ENCODE measurements at regions not wholly inside any gene's neighbourhood (a gene's known extent, or its start where the extent isn't known, plus 50 kb on each side); places are given as distances from the start of the nearest gene placed in this dataset.
A peak's percentile ranks its signal among the peaks of the same experiment; 100 is the strongest.

GRCh38 chr13:40422588-40423235 is 243.7 kb downstream of the FOXO1 start:
- in situ Hi-C loops (cut with HindIII; ENCODE audit: low sequenced_read_pairs): no loop called here
- no peak for DNase-seq (ENCODE audit: low spot score)

- in situ Hi-C loops (cut with HindIII; ENCODE audit: low sequenced_read_pairs): no loop called here
These were observed 238.1 kb downstream of the FOXO1 start for GRCh38 chr13:40428354-40428753.

GRCh38 chr13:40429706-40430545 is 236.5 kb downstream of the FOXO1 start:
- DNase-seq (ENCODE audit: low spot score): peak; percentile 23
- in situ Hi-C loops (cut with HindIII; ENCODE audit: low sequenced_read_pairs): no loop called here

More at GRCh38 chr13:40428354-40428753, 238.1 kb downstream of the FOXO1 start:
- DNase-seq (ENCODE audit: low spot score): no peak

GRCh38 chr13:40432018-40432978 is 234.1 kb downstream of the FOXO1 start:
- no peak for DNase-seq (ENCODE audit: low spot score)
- in situ Hi-C loops (cut with HindIII; ENCODE audit: low sequenced_read_pairs): no loop called here

- in situ Hi-C loops (cut with HindIII; ENCODE audit: low sequenced_read_pairs): no loop called here
These were observed 233.4 kb downstream of the FOXO1 start for GRCh38 chr13:40433001-40433400.

GRCh38 chr13:40433577-40433976 is 232.9 kb downstream of the FOXO1 start:
- in situ Hi-C loops (cut with HindIII; ENCODE audit: low sequenced_read_pairs): no loop called here
- DNase-seq (ENCODE audit: low spot score): no peak

More at GRCh38 chr13:40433001-40433400, 233.4 kb downstream of the FOXO1 start:
- DNase-seq (ENCODE audit: low spot score): no peak

GRCh38 chr13:40434516-40435397 is 231.7 kb downstream of the FOXO1 start:
- in situ Hi-C loops (cut with HindIII; ENCODE audit: low sequenced_read_pairs): no loop called here
- DNase-seq (ENCODE audit: low spot score): no peak

GRCh38 chr13:40438022-40438680 is 228.3 kb downstream of the FOXO1 start:
- in situ Hi-C loops (cut with HindIII; ENCODE audit: low sequenced_read_pairs): no loop called here

GRCh38 chr13:40438999-40439797 is 227.2 kb downstream of the FOXO1 start:
- no peak for DNase-seq (ENCODE audit: low spot score)
- in situ Hi-C loops (cut with HindIII; ENCODE audit: low sequenced_read_pairs): no loop called here

More at GRCh38 chr13:40438022-40438680, 228.3 kb downstream of the FOXO1 start:
- DNase-seq (ENCODE audit: low spot score): no peak

- in situ Hi-C loops (cut with HindIII; ENCODE audit: low sequenced_read_pairs): no loop called here
- DNase-seq (ENCODE audit: low spot score): no peak
These were observed 226.5 kb downstream of the FOXO1 start for GRCh38 chr13:40439928-40440327.

- DNase-seq (ENCODE audit: low spot score): peak; percentile 61
- in situ Hi-C loops (cut with HindIII; ENCODE audit: low sequenced_read_pairs): no loop called here
These were observed 225.2 kb downstream of the FOXO1 start for GRCh38 chr13:40440990-40441820.

GRCh38 chr13:40442231-40442630 is 224.2 kb downstream of the FOXO1 start:
- in situ Hi-C loops (cut with HindIII; ENCODE audit: low sequenced_read_pairs): no loop called here
- no peak for DNase-seq (ENCODE audit: low spot score)

GRCh38 chr13:40442826-40443225 is 223.6 kb downstream of the FOXO1 start:
- in situ Hi-C loops (cut with HindIII; ENCODE audit: low sequenced_read_pairs): no loop called here
- DNase-seq (ENCODE audit: low spot score): no peak

- no peak for DNase-seq (ENCODE audit: low spot score)
- in situ Hi-C loops (cut with HindIII; ENCODE audit: low sequenced_read_pairs): no loop called here
These were observed 222.2 kb downstream of the FOXO1 start for GRCh38 chr13:40444241-40444640.

GRCh38 chr13:40445557-40445990 is 220.9 kb downstream of the FOXO1 start:
- no peak for DNase-seq (ENCODE audit: low spot score)
- in situ Hi-C loops (cut with HindIII; ENCODE audit: low sequenced_read_pairs): no loop called here

GRCh38 chr13:40446365-40446764 is 220.1 kb downstream of the FOXO1 start:
- DNase-seq (ENCODE audit: low spot score): no peak
- in situ Hi-C loops (cut with HindIII; ENCODE audit: low sequenced_read_pairs): no loop called here
